ENCODE measurements at regions not wholly inside any gene's neighbourhood (a gene's known extent, or its start where the extent isn't known, plus 50 kb on each side); places are given as distances from the start of the nearest gene placed in this dataset.

DNA sequence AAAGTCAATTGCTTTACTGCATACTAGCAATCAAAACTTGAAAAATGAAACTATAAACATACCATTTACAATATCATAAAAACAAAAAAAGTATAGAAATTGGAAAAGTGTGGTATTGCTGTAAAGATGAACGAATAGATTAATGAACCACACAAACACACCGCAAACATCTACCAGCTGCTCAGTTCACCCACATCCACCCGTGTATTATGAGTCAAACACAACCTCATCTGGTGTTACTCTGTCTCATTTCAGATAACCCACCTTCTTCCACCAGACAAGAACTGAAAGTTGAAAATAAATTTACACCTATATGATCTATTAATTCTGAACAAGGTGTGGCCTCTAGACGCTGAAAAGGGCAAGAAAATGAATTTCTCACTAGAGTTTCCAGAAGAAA lies 53.3 kb downstream of the BLID start:
- DNase-seq, result no peak

- no peak for DNase-seq
Observed at GRCh38 chr11:122059565-122059964, 56.5 kb downstream of the BLID start.

- DNase-seq, result no peak
Observed at GRCh38 chr11:122050021-122050690, 65.9 kb downstream of the BLID start.

DNA sequence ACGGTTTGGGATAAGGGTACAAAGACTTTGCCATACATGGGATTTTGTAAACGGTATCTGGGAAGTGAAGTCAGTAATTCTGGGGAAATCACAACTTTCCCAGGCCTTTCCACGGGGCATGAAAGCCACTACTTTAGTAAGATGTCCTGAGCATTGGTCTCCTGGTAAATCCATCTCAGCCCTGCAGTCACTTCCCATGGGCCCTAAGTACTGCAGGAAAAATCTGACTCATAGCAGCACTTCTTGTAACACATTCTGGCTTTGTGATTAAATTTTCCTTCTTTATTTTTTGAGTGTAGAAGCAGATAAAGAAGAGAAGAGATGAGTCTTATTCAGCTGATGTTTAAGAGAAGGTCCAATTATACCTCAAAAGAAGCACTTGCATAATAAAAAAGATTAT lies 67.6 kb downstream of the BLID start:
- DNase-seq, result no peak

GRCh38 chr11:122046846-122047245 lies 69.2 kb downstream of the BLID start:
- DNase-seq, result no peak

- DNase-seq, result no peak
Observed at GRCh38 chr11:122046438-122046837, 69.6 kb downstream of the BLID start.

GRCh38 chr11:122045181-122045586 lies 70.8 kb downstream of the BLID start:
- no peak for DNase-seq

- no peak for DNase-seq
Observed at GRCh38 chr11:122044086-122044485, 71.9 kb downstream of the BLID start.

GRCh38 chr11:122042981-122043380 lies 73.0 kb downstream of the BLID start:
- DNase-seq, result no peak

- no peak for DNase-seq
Observed at GRCh38 chr11:122040464-122040863, 75.6 kb downstream of the BLID start.

- no peak for DNase-seq
Observed at GRCh38 chr11:122038543-122038942, 77.5 kb downstream of the BLID start.

DNA sequence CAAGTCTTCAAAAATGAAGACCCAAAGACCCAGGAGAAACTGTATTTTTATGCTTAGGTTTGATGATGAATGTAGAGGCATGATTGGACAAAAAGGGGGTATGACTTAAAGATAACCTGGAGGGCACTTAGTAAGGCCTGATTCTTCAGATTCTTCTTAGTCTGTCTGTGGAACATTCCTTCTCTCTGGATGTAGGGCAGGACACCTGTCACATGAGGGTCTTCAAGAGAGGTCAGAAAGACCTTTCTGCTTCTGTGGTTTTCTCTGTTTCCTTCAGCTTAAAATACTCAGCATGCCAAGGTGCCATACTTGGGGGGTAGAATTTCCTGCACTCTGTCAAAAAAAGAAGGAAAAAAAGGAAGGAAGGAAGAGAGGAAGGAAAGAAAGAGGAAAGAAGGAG lies 78.1 kb downstream of the BLID start:
- DNase-seq, result no peak

DNA sequence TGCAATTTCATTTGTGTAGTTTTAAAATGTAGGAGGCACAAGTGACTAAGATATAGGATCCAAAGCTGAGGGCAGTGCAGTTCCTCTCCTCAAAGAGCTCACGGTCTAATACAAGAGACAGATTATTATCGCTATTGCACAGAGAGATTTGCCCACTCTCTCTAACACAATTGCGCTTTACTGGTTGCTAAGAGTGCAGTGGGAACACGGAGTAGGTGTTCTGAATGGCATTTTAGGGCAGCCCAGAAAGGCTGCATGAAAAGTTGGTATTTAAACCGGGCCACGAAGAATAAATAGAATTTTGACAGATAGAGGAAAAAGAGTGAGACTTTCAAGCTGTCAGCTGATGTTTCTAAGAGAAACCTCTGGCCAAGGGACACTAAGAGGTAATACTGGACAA lies 79.5 kb downstream of the BLID start:
- no peak for DNase-seq

DNA sequence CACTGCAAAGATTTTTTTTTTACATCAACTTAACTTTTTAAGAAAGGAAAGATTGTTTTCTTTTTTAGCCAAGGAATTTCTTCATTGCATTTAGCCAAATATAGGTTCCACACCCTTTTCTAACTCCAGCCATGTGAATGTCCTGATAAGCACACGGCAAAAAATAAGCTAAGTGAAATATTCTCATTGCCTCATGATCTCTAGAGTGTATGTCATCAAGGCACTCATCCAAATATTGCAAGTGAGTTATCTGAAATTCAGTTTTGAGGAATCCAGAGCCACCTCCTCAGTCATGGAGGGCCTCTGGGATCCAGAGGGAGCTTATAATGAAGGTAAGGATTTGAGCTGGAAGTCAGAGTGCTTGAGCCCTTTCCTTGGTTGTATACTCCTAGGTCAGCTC lies 80.0 kb downstream of the BLID start:
- no peak for DNase-seq

GRCh38 chr11:122033631-122034030 lies 82.4 kb downstream of the BLID start:
- DNase-seq, result no peak

DNA sequence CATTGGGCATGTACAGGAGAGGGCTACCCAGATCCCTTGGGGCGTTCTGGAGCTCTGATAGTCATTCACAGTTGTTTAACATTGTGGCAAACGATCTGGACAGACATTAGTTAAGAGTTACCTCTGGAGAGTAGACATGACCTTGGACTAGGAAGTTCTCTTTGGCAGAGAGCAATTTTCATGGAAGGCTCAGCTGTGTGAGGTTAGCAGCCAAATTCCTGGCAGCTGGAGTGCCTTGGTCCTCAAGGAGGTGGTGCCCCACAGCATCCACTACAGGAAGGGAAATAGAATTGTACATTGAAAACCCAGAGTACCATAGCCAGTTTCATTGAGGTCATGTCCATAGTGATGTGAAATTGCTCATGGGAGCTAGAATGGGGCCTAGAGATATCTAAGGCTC lies 82.8 kb downstream of the BLID start:
- DNase-seq, result no peak

DNA sequence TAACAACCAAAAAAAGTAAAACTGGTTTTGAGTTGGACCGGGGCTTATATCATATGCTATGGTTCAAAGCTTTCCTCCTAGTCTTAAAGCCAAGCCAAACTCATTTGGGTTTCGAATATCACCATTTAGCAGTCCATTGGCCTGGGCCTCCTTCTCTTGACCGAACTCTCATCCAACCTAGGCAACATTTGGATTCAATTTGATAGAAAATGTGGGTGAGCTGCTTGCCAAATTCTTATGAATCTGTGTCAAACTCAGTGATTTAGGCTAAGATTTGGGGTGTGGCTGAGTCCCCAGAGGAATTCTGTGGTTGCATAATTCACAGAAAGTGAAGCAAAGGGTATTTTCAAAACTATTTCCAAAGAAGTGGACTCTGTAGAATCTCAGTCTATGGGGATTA lies 83.7 kb downstream of the BLID start:
- DNase-seq, result no peak

DNA sequence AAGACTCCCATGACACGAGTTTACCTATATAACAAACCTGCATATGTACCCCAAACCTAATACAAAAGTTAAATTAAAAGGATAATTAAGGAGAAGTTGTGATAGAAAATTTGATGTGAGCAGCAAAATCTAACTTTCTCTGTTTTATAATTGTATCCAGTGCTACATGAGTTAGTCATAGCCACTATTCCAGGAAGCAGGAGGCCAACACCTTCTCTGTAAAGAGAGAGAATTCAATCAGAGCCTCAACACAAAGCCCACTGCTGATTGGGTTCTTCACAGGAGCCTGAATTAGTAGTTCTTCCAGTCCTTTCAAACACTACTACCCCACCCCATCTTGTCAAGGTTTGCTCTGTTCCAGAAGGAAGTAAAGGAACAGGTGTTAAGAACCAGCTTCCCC lies 84.2 kb downstream of the BLID start:
- no peak for DNase-seq

DNA sequence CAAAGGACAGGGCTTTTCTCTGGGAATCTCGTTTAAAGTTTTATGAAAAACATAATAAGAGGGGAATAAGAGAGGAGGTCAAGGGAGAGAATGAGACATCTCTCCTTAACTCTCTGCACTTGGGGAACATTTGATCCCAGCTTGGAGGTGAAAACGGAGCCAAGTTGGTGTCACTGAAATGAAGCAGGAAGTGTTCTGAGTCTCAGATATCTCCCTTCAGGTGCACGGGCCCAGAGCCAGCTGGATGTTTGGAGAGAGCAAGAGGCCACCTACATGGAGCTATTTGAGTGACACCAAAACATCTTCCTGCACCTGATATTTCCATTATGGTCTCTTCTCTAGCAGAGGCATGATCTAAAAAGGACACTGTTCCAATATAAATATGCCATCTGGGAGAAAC lies 85.7 kb downstream of the BLID start:
- DNase-seq, result no peak

DNA sequence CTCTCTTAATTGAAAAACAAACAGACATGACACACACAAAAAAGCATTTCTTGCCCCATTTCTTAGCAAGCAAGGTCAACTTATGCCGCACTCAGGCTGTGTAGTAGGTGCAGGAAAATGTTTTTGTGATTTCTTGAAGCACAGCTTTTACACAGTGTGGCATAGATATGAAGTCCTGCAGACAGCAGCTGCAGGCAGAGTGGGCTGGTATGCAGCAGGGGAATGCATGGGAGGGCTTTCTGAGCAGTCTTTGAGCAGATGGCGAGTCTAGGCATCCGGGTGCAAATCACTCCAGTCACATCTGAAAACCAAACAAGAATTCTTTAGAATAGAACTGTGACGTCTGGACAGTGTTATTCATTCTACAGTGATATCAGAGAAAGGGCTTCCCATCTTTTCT lies 87.5 kb downstream of the BLID start:
- no peak for DNase-seq

GRCh38 chr11:122028036-122028435 lies 88.0 kb downstream of the BLID start:
- DNase-seq, result no peak

- DNase-seq, result no peak
Observed at GRCh38 chr11:122025757-122026156, 90.3 kb downstream of the BLID start.

DNA sequence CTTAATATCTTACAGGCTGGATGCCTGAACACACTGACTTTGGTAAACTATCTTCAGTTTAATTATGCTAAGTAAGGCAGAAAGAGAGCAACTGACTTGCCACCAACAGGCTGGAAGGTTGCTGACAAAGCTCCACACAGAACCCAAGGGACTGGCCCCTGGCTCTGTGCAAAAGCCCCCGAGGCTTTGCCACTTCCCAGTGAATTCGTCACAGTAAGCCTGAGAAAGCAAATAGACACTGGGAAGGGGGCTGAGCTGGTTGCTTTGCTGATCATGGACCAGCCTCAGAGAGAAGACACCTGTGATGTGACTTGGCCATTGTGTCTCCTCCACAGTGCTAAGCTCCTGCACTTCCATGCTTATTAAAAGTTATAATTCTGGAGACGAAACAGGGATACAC lies 91.7 kb downstream of the BLID start:
- DNase-seq, result no peak

- DNase-seq, result no peak
Observed at GRCh38 chr11:122023614-122024250, 92.3 kb downstream of the BLID start.

- no peak for DNase-seq
Observed at GRCh38 chr11:122022646-122023045, 93.4 kb downstream of the BLID start.

All from NCI-H446 (cell line).